GM21619 (cell line): ENCODE measurements at regions not wholly inside any gene's neighbourhood (a gene's known extent, or its start where the extent isn't known, plus 50 kb on each side); places are given as distances from the start of the nearest gene placed in this dataset.

Experiments
- ATAC-seq: cut with Tn5 transposase; IDR thresholded peaks from one replicate; pipeline ENCODE4 v1.9.1; 2021; ENCODE audit not compliant: unreplicated experiment

GRCh38 chr16:55214412-55214811, 109.6 kb upstream of the IRX6 start:
- no peak for ATAC-seq

- ATAC-seq = no peak
These were observed 109.0 kb upstream of the IRX6 start for GRCh38 chr16:55214974-55215494.

- no peak for ATAC-seq
These were observed 106.6 kb upstream of the IRX6 start for GRCh38 chr16:55217392-55217791.

- no peak for ATAC-seq
These were observed 102.2 kb upstream of the IRX6 start for GRCh38 chr16:55221836-55222235.

GRCh38 chr16:55222486-55222885, 101.5 kb upstream of the IRX6 start:
- ATAC-seq = no peak

- ATAC-seq = no peak
These were observed 97.9 kb upstream of the IRX6 start for GRCh38 chr16:55225972-55226542.

- ATAC-seq = no peak
These were observed 91.2 kb upstream of the IRX6 start for GRCh38 chr16:55232822-55233221.

GRCh38 chr16:55233464-55233863, 90.5 kb upstream of the IRX6 start:
- ATAC-seq = no peak

- ATAC-seq = no peak
These were observed 87.3 kb upstream of the IRX6 start for GRCh38 chr16:55236655-55237054.

- no peak for ATAC-seq
These were observed 84.3 kb upstream of the IRX6 start for GRCh38 chr16:55239723-55240122.

- no peak for ATAC-seq
These were observed 83.1 kb upstream of the IRX6 start for GRCh38 chr16:55240888-55241287.

GRCh38 chr16:55242667-55243066, 81.3 kb upstream of the IRX6 start:
- ATAC-seq = no peak

- ATAC-seq = no peak
These were observed 75.9 kb upstream of the IRX6 start for GRCh38 chr16:55248058-55248457.

- no peak for ATAC-seq
These were observed 75.5 kb upstream of the IRX6 start for GRCh38 chr16:55248494-55248893.

- no peak for ATAC-seq
These were observed 74.6 kb upstream of the IRX6 start for GRCh38 chr16:55249361-55249760.

GRCh38 chr16:55249936-55250335, 74.1 kb upstream of the IRX6 start:
- no peak for ATAC-seq

- ATAC-seq = no peak
These were observed 73.3 kb upstream of the IRX6 start for GRCh38 chr16:55250701-55251100.

- ATAC-seq = no peak
These were observed 72.9 kb upstream of the IRX6 start for GRCh38 chr16:55251151-55251550.

GRCh38 chr16:55252577-55252976, 71.4 kb upstream of the IRX6 start:
- ATAC-seq = no peak

GRCh38 chr16:55253987-55254386, 70.0 kb upstream of the IRX6 start:
- no peak for ATAC-seq

- no peak for ATAC-seq
These were observed 68.2 kb upstream of the IRX6 start for GRCh38 chr16:55255733-55256282.

GRCh38 chr16:55256412-55257016, 67.5 kb upstream of the IRX6 start:
- ATAC-seq = no peak
